ENCODE measurements at regions not wholly inside any gene's neighbourhood (a gene's known extent, or its start where the extent isn't known, plus 50 kb on each side); places are given as distances from the start of the nearest gene placed in this dataset.

GRCh38 chr13:79802389-79803085, 321.6 kb downstream of the NDFIP2 start:
- H3K27ac ChIP-seq (ENCODE audit: control insufficient read depth, insufficient read depth), result no peak overlapping the region
- no peak overlapping the region for H3K9ac ChIP-seq (ENCODE audit: control insufficient read depth, insufficient read depth, low read length)
- in situ Hi-C loops (cut with MboI) (no loop called here), intact Hi-C loops (cut with micrococcal nuclease; ENCODE audit: unreplicated experiment) (no loop called here)
- DNase-seq (ENCODE audit: low read depth, low spot score), result no peak
- H3K4me3 ChIP-seq, result no peak overlapping the region
- H3K36me3 ChIP-seq (ENCODE audit: control insufficient read depth in 2 of 2, insufficient read depth in 2 of 2, low read length in 1 of 2), result no peaks in the 10 kb centered on the region
- no peaks in the 10 kb centered on the region for H4K20me1 ChIP-seq (ENCODE audit: control insufficient read depth, insufficient read depth)
- SMC1A ChIA-PET (ENCODE audit: uncharacterized antibody, unreplicated experiment), result interaction anchor here (0.5 to 4.1 kb wide), 8 partner anchors 9 to 379 kb away, joined by 3 to 25 read pairs (median 3); no protein-coding TSS in a partner anchor
- H3K4me1 ChIP-seq (ENCODE audit: control insufficient read depth, insufficient read depth, low read length), result no peaks in the 10 kb centered on the region
- POLR2A ChIA-PET, result no interaction called here
- WGBS (ENCODE audit: insufficient coverage, insufficient replicate concordance, low lambda C conversion rate, missing lambda C conversion rate), result 0% methylated on average over 2 of the region's 2 CpGs
- CTCF ChIA-PET, result no interaction called here
- RAD21 ChIA-PET (ENCODE audit: unreplicated experiment), result interaction anchor here (2.7 kb wide), 1 partner anchor 11 kb away, joined by 15 read pairs; no protein-coding TSS in a partner anchor
- H2AFZ ChIP-seq (ENCODE audit: control insufficient read depth, low read depth, low read length), result no peak overlapping the region
- no peak for FAIRE-seq
- TF ChIP-seq FOXK2 (IDR thresholded peaks at IDR 0.05) (no peak), NFYB (IDR thresholded peaks at IDR 0.05; ENCODE audit: insufficient read depth, low read depth, low read length) (no peak), SUZ12 (IDR thresholded peaks at IDR 0.05; ENCODE audit: unreplicated experiment) (no peak), YY1 (IDR thresholded peaks at IDR 0.05; ENCODE audit: low read depth, low read length) (no peak), CHD4 (IDR thresholded peaks at IDR 0.05) (no peak), SMARCA5 (IDR thresholded peaks at IDR 0.05) (no peak), CBFB (IDR thresholded peaks at IDR 0.05; ENCODE audit: low read depth) (no peak), CHD2 (IDR thresholded peaks at IDR 0.05; ENCODE audit: borderline replicate concordance, low read depth, low read length) (no peak), MTA2 (IDR thresholded peaks at IDR 0.05; ENCODE audit: low read depth) (no peak)
- H3K4me2 ChIP-seq (ENCODE audit: control insufficient read depth, insufficient read depth), result no peak overlapping the region
- no peak for ATAC-seq
- H3K79me2 ChIP-seq (ENCODE audit: control insufficient read depth, insufficient read depth, low read length), result no peaks in the 10 kb centered on the region
- H3K9me3 ChIP-seq (replicated peaks; ENCODE audit: control insufficient read depth, insufficient read depth, low read length), result no peaks in the 10 kb centered on the region; the same call in 2 of the 3 replicates
- BruUV-seq (replicated peaks), result no TSS peak
- H3K27me3 ChIP-seq (replicated peaks in 1 of 2; ENCODE audit: control insufficient read depth in 2 of 2, insufficient read depth in 2 of 2, low read length in 1 of 2), result no peaks in the 10 kb centered on the region

All from GM12878 (cell line).